HCT116 (cell line): ENCODE measurements at regions not wholly inside any gene's neighbourhood (a gene's known extent, or its start where the extent isn't known, plus 50 kb on each side); places are given as distances from the start of the nearest gene placed in this dataset.

Experiments used
- ATAC-seq: fragments of 200-7000 bp; cut with Tn5 transposase; 2 replicates; pipeline ENCODE4 v1.9.1; 2020; ENCODE audit warnings: mild to moderate bottlenecking, moderate library complexity
- BruUV-seq: library from RNA; stranded (reverse); fragments of 400-500 nt; replicated peaks from 2 replicates; lab custom pipeline; 2021; lab: Mats Ljungman, UMichigan
- CTCF ChIA-PET: fragments of 300-600 bp; sonication (Branson Sonifier 250); formaldehyde crosslinking; loops from one replicate; lab custom pipeline; 2021; ENCODE audit warnings: antibody characterized with exemption; lab: Charles Lee
- POLR2A ChIA-PET: fragments of 300-600, 350-600 bp; sonication (Branson Sonifier 250); formaldehyde crosslinking; loops from one replicate; lab custom pipeline; 2021; ENCODE audit warnings: antibody characterized with exemption; lab: Charles Lee
- RAD21 ChIA-PET, 2 experiments: fragments of 300-600 bp; sonication (Branson Sonifier 250); formaldehyde crosslinking; loops; one replicate each; lab custom pipeline; 2023; ENCODE audit warnings: low total read pairs in 2 of 2; ENCODE audit not compliant: uncharacterized antibody in 2 of 2, unreplicated experiment in 2 of 2, low non-redundant PET in 1 of 2; lab: Charles Lee
- DNase-seq: peaks from one replicate; pipeline ENCODE4 v3.0.0-alpha.2; 2010; ENCODE audit warnings: low read depth, low spot score
- H2AFZ ChIP-seq: fragments of 200-600 bp; shearing (Covaris generic), sonication (generic); 2 replicates; pipeline ENCODE4 v1.6.1; 2017; ENCODE audit warnings: low read depth, mixed run types, mixed read lengths, antibody characterized with exemption, low read length; ENCODE audit not compliant: poor library complexity, severe bottlenecking
- H3K27ac ChIP-seq: 2 replicates; pipeline ENCODE4 v1.5.1; 2012; ENCODE audit warnings: low read depth, low read length
- H3K27me3 ChIP-seq: fragments of 200-600 bp; sonication (generic); 2 replicates; pipeline ENCODE4 v1.6.1; 2016; ENCODE audit warnings: mixed run types, low read length, mixed read lengths; ENCODE audit not compliant: insufficient read depth
- H3K36me3 ChIP-seq, 2 experiments: fragments of 200-500 bp in 1 of 2; fragments of 200-600 bp in 1 of 2; sonication (Bioruptor generic) in 1 of 2; sonication (generic) in 1 of 2; 2 replicates each; pipeline versions ENCODE4 v1.5.1 to v1.6.1; 2014 to 2016; ENCODE audit warnings: low read length in 2 of 2, inconsistent platforms in 1 of 2, mixed read lengths in 1 of 2, mixed run types in 1 of 2; ENCODE audit not compliant: insufficient read depth in 2 of 2, control insufficient read depth in 1 of 2
- H3K4me1 ChIP-seq, 2 experiments: fragments of 200-600 bp in 1 of 2; sonication (generic) in 1 of 2; 2 replicates each; pipeline versions ENCODE4 v1.5.1 to v1.6.1; 2012 to 2017; ENCODE audit warnings: low read length in 2 of 2, inconsistent platforms in 1 of 2, mild to moderate bottlenecking in 1 of 2, mixed read lengths in 1 of 2, mixed run types in 1 of 2, moderate library complexity in 1 of 2; ENCODE audit not compliant: insufficient read depth in 2 of 2, control insufficient read depth in 1 of 2
- H3K4me2 ChIP-seq: fragments of 200-600 bp; sonication (generic); 2 replicates; pipeline ENCODE4 v1.6.1; 2017; ENCODE audit warnings: mixed run types, low read length, mixed read lengths
- H3K4me3 ChIP-seq, 2 experiments: fragments of 200-600 bp in 1 of 2; sonication (generic) in 1 of 2; replicated peaks in 1 of 2; 2 replicates each; pipeline ENCODE4 v1.5.1; 2011 to 2016; ENCODE audit warnings: low read length in 2 of 2, control low read depth in 1 of 2, low read depth in 1 of 2, mild to moderate bottlenecking in 1 of 2, mixed read lengths in 1 of 2, mixed run types in 1 of 2
- H3K79me2 ChIP-seq: fragments of 200-600 bp; sonication (generic); 2 replicates; pipeline ENCODE4 v1.6.1; 2017; ENCODE audit warnings: mild to moderate bottlenecking, mixed run types, low read length, moderate library complexity, mixed read lengths; ENCODE audit not compliant: insufficient read depth
- H3K9ac ChIP-seq: fragments of 200-600 bp; sonication (generic); 2 replicates; pipeline ENCODE4 v1.6.1; 2016; ENCODE audit warnings: low read length, mixed read lengths
- H3K9me2 ChIP-seq: fragments of 200-600 bp; sonication (generic), shearing (Covaris generic); 2 replicates; pipeline ENCODE4 v1.6.1; 2017; ENCODE audit warnings: mixed run types, mild to moderate bottlenecking, moderate library complexity; ENCODE audit not compliant: insufficient read depth
- H3K9me3 ChIP-seq, 2 experiments: fragments of 200-500 bp in 1 of 2; fragments of 200-600 bp in 1 of 2; sonication (Bioruptor generic) in 1 of 2; sonication (generic) in 1 of 2; 2 replicates each; pipeline ENCODE4 v1.6.1; 2014 to 2017; ENCODE audit warnings: low read length in 2 of 2, mixed read lengths in 2 of 2, inconsistent platforms in 1 of 2, low read depth in 1 of 2, mild to moderate bottlenecking in 1 of 2, mixed run types in 1 of 2, moderate library complexity in 1 of 2; ENCODE audit not compliant: control insufficient read depth in 1 of 2, insufficient read depth in 1 of 2
- H4K20me1 ChIP-seq: fragments of 200-600 bp; sonication (generic), shearing (Covaris generic); 2 replicates; pipeline ENCODE4 v1.6.1; 2017; ENCODE audit warnings: mixed run types, mild to moderate bottlenecking, moderate library complexity; ENCODE audit not compliant: insufficient read depth
- ATF3 ChIP-seq: IDR thresholded peaks from 2 replicates; pipeline ENCODE4 v1.6.1; 2012
- CBX3 ChIP-seq: IDR thresholded peaks from 2 replicates; pipeline ENCODE4 v1.6.1; 2012; ENCODE audit warnings: low read depth
- CTCF ChIP-seq, 3 experiments: fragments of 200-600 bp in 1 of 3; sonication (generic) in 1 of 3; IDR thresholded peaks in 2 of 3; conservative IDR thresholded peaks in 1 of 3; 2 replicates each; pipeline ENCODE4 v1.5.1; 2012 to 2017; ENCODE audit warnings: low read depth in 2 of 3, low read length in 2 of 3, antibody characterized with exemption in 1 of 3, borderline replicate concordance in 1 of 3, control low read depth in 1 of 3, mild to moderate bottlenecking in 1 of 3, mixed read lengths in 1 of 3, mixed run types in 1 of 3, moderate library complexity in 1 of 3; ENCODE audit not compliant: insufficient read depth in 1 of 3
- EGR1 ChIP-seq: IDR thresholded peaks from 2 replicates; pipeline ENCODE4 v1.6.1; 2012; ENCODE audit warnings: low read depth
- EZH2 ChIP-seq: fragments of 200-600 bp; sonication (generic); IDR thresholded peaks from 2 replicates; pipeline ENCODE4 v1.6.1; 2017; ENCODE audit warnings: antibody characterized with exemption, mixed run types
- FOSL1 ChIP-seq: IDR thresholded peaks from 2 replicates; pipeline ENCODE4 v1.6.1; 2012; ENCODE audit warnings: low read depth
- JUND ChIP-seq: IDR thresholded peaks from 2 replicates; pipeline ENCODE4 v1.6.1; 2012
- POLR2A ChIP-seq: IDR thresholded peaks from 2 replicates; pipeline ENCODE4 v1.7.0; 2011; ENCODE audit warnings: borderline replicate concordance; ENCODE audit not compliant: insufficient read depth, insufficient read length; ENCODE audit errors: extremely low read depth
- RAD21 ChIP-seq: IDR thresholded peaks from 2 replicates; pipeline ENCODE4 v1.6.1; 2012; ENCODE audit warnings: low read depth, mild to moderate bottlenecking
- SIN3A ChIP-seq: IDR thresholded peaks from 2 replicates; pipeline ENCODE4 v1.6.1; 2012; ENCODE audit warnings: low read depth
- SP1 ChIP-seq: IDR thresholded peaks from 2 replicates; pipeline ENCODE4 v1.6.1; 2012; ENCODE audit warnings: low read depth
- TCF7L2 ChIP-seq: IDR thresholded peaks from 2 replicates; pipeline ENCODE4 v1.7.0; 2011; ENCODE audit warnings: borderline replicate concordance, inconsistent platforms; ENCODE audit not compliant: insufficient read depth, insufficient read length; ENCODE audit errors: extremely low read depth
- YY1 ChIP-seq: IDR thresholded peaks from 2 replicates; pipeline ENCODE4 v1.6.1; 2011; ENCODE audit warnings: low read length, low read depth, moderate library complexity, mild to moderate bottlenecking; ENCODE audit not compliant: insufficient replicate concordance; ENCODE audit errors: extremely low read depth
- ZBTB33 ChIP-seq: IDR thresholded peaks from 2 replicates; pipeline ENCODE4 v1.6.1; 2011; ENCODE audit warnings: mild to moderate bottlenecking, low read length, moderate library complexity; ENCODE audit not compliant: insufficient replicate concordance; ENCODE audit errors: extremely low read depth
- ZFX ChIP-seq: fragments of 450-650 bp; IDR thresholded peaks from 2 replicates; pipeline ENCODE4 v1.6.1; 2017
- ZNF274 ChIP-seq: fragments of 200-500 bp; sonication (Bioruptor generic); IDR thresholded peaks from 2 replicates; pipeline ENCODE4 v1.6.1; 2014; ENCODE audit warnings: mild to moderate bottlenecking, low read depth, low read length, inconsistent platforms
- intact Hi-C: fragments of 100-400 bp; cut with micrococcal nuclease; formaldehyde crosslinking; loops from 2 replicates; pipeline ENCODE4 v1.10.0; 2022

GRCh38 chr5:39484673-39485072 is 59.9 kb upstream of the DAB2 start:
- H3K27ac ChIP-seq = no peak overlapping the region
- no peaks in the 10 kb centered on the region for H3K9me3 ChIP-seq
- H3K4me3 ChIP-seq = no peak overlapping the region
- intact Hi-C loops = no loop called here
- POLR2A ChIA-PET = no interaction called here
- TF ChIP-seq ZBTB33 = no peak
- no peak for TF ChIP-seq EGR1
- no peak for TF ChIP-seq RAD21
- TF ChIP-seq CBX3 = no peak
- no peak for TF ChIP-seq TCF7L2
- TF ChIP-seq JUND = no peak
- no peak for TF ChIP-seq SP1
- no peak for TF ChIP-seq POLR2A
- no peak for TF ChIP-seq ZFX
- TF ChIP-seq ATF3 = no peak
- TF ChIP-seq FOSL1 = no peak
- no peak for TF ChIP-seq EZH2
- TF ChIP-seq ZNF274 = no peak
- TF ChIP-seq YY1 = no peak
- no peak for TF ChIP-seq CTCF (IDR thresholded peaks at IDR 0.05 in 2 of 3, conservative IDR thresholded peaks at IDR 0.05 in 1 of 3; ENCODE audit: borderline replicate concordance in 1 of 3, insufficient read depth in 1 of 3, low read depth in 2 of 3, low read length in 2 of 3)
- TF ChIP-seq SIN3A = no peak
- no peaks in the 10 kb centered on the region for H4K20me1 ChIP-seq
- H3K4me1 ChIP-seq = no peaks in the 10 kb centered on the region
- H3K4me2 ChIP-seq = no peak overlapping the region
- no TSS peak for BruUV-seq
- H3K9ac ChIP-seq = no peak overlapping the region
- ATAC-seq = no peak
- H3K27me3 ChIP-seq = no peaks in the 10 kb centered on the region
- H2AFZ ChIP-seq = no peak overlapping the region
- H3K79me2 ChIP-seq = no peaks in the 10 kb centered on the region
- CTCF ChIA-PET = no interaction called here
- H3K36me3 ChIP-seq = no peaks in the 10 kb centered on the region
- no peaks in the 10 kb centered on the region for H3K9me2 ChIP-seq
- RAD21 ChIA-PET = no interaction called here
- no peak for DNase-seq
